GM23338 (cell line): ENCODE measurements at regions not wholly inside any gene's neighbourhood (a gene's known extent, or its start where the extent isn't known, plus 50 kb on each side); places are given as distances from the start of the nearest gene placed in this dataset.
A peak's percentile ranks its signal among the peaks of the same experiment; 100 is the strongest.

Experiments used
- ATAC-seq: fragments of 200-7000 bp; cut with Tn5 transposase; 3 replicates; pipeline ENCODE4 v1.9.1; 2020
- DNase-seq: peaks from one replicate; pipeline ENCODE4 v3.0.0-alpha.2; 2015; ENCODE audit warnings: low spot score
- H2AFZ ChIP-seq: fragments of 200-600 bp; sonication (generic); 2 replicates; pipeline ENCODE4 v1.8.0; 2016; ENCODE audit warnings: antibody characterized with exemption, mild to moderate bottlenecking, moderate library complexity
- H3F3A ChIP-seq: fragments of 200-600 bp; sonication (generic); replicated peaks from 2 replicates; pipeline ENCODE4 v1.8.0; 2017; ENCODE audit warnings: antibody characterized with exemption, mixed run types, low read depth
- H3K27ac ChIP-seq: fragments of 200-600 bp; sonication (generic); 2 replicates; pipeline ENCODE4 v1.6.1; 2016; ENCODE audit warnings: low read depth
- H3K27me3 ChIP-seq: fragments of 200-600 bp; sonication (generic); 2 replicates; pipeline ENCODE4 v1.8.0; 2016; ENCODE audit warnings: mild to moderate bottlenecking, mixed run types, moderate library complexity; ENCODE audit not compliant: insufficient read depth
- H3K36me3 ChIP-seq: fragments of 200-600 bp; sonication (generic); 2 replicates; pipeline ENCODE4 v1.8.0; 2016; ENCODE audit warnings: mild to moderate bottlenecking; ENCODE audit not compliant: insufficient read depth
- H3K4me1 ChIP-seq: fragments of 200-600 bp; sonication (generic); 2 replicates; pipeline ENCODE4 v1.8.0; 2016; ENCODE audit warnings: mild to moderate bottlenecking, moderate library complexity; ENCODE audit not compliant: insufficient read depth
- H3K4me2 ChIP-seq: fragments of 200-600 bp; sonication (generic); 2 replicates; pipeline ENCODE4 v1.7.1; 2017; ENCODE audit warnings: mixed run types
- H3K4me3 ChIP-seq: fragments of 200-600 bp; sonication (generic); 2 replicates; pipeline ENCODE4 v1.6.1; 2016; ENCODE audit warnings: mixed run types
- H3K79me2 ChIP-seq: fragments of 200-600 bp; sonication (generic); replicated peaks from 2 replicates; pipeline ENCODE4 v1.8.0; 2017; ENCODE audit warnings: mild to moderate bottlenecking; ENCODE audit not compliant: insufficient read depth
- H3K9me2 ChIP-seq: fragments of 200-600 bp; sonication (generic); 2 replicates; pipeline ENCODE4 v1.8.0; 2017; ENCODE audit not compliant: insufficient read depth
- H4K20me1 ChIP-seq: fragments of 200-600 bp; sonication (generic); replicated peaks from 2 replicates; pipeline ENCODE4 v1.8.0; 2017; ENCODE audit warnings: mild to moderate bottlenecking; ENCODE audit not compliant: insufficient read depth
- H3K27ac Mint-ChIP-seq: 2 replicates; pipeline ENCODE4 v1.8.0; 2020; ENCODE audit warnings: inconsistent platforms, mild to moderate bottlenecking, moderate library complexity, mixed read lengths
- H3K27me3 Mint-ChIP-seq: 3 replicates; pipeline ENCODE4 v1.8.0; 2022; ENCODE audit warnings: low read depth, mild to moderate bottlenecking, moderate library complexity, mixed read lengths, inconsistent platforms; ENCODE audit not compliant: insufficient read depth, poor library complexity
- H3K36me3 Mint-ChIP-seq: 3 replicates; pipeline ENCODE4 v1.8.0; 2021; ENCODE audit warnings: low read depth, mild to moderate bottlenecking, inconsistent platforms, moderate library complexity, mixed read lengths
- H3K4me1 Mint-ChIP-seq: 3 replicates; pipeline ENCODE4 v1.8.0; 2020; ENCODE audit warnings: mild to moderate bottlenecking, inconsistent platforms, mixed read lengths
- H3K4me3 Mint-ChIP-seq: 3 replicates; pipeline ENCODE4 v1.8.0; 2021; ENCODE audit warnings: moderate library complexity, mild to moderate bottlenecking, inconsistent platforms, mixed read lengths
- H3K9me3 Mint-ChIP-seq: 3 replicates; pipeline ENCODE4 v1.8.0; 2020; ENCODE audit warnings: moderate library complexity, mild to moderate bottlenecking, inconsistent platforms, mixed read lengths
- EZH2 ChIP-seq: fragments of 200-600 bp; sonication (generic); IDR thresholded peaks from one replicate; pipeline ENCODE4 v1.8.0; 2017; ENCODE audit warnings: antibody characterized with exemption, mild to moderate bottlenecking, low read depth; ENCODE audit not compliant: unreplicated experiment
- EZH2phosphoT487 ChIP-seq: fragments of 200-600 bp; sonication (generic); IDR thresholded peaks from one replicate; pipeline ENCODE4 v1.8.1; 2018; ENCODE audit warnings: antibody characterized with exemption; ENCODE audit not compliant: unreplicated experiment
- JUNB ChIP-seq: IDR thresholded peaks from one replicate; pipeline ENCODE4 v1.6.1; 2016; ENCODE audit warnings: antibody characterized with exemption; ENCODE audit not compliant: unreplicated experiment
- NANOG ChIP-seq: IDR thresholded peaks from 2 replicates; pipeline ENCODE4 v1.6.1; 2016; ENCODE audit warnings: antibody characterized with exemption, borderline replicate concordance
- POLR2AphosphoS5 ChIP-seq: IDR thresholded peaks from 2 replicates; pipeline ENCODE4 v1.6.1; 2016; ENCODE audit warnings: antibody characterized with exemption, low read depth
- STAT1 ChIP-seq: IDR thresholded peaks from one replicate; pipeline ENCODE4 v1.6.1; 2016; ENCODE audit warnings: antibody characterized with exemption; ENCODE audit not compliant: unreplicated experiment
- ZNF331 ChIP-seq: fragments of 250-450 bp; sonication (Bioruptor Pico); IDR thresholded peaks from 2 replicates; pipeline ENCODE4 v1.5.0; 2020; ENCODE audit warnings: low read depth, mild to moderate bottlenecking, moderate library complexity
- ZNF462 ChIP-seq: fragments of 250-450 bp; sonication (Bioruptor Pico); IDR thresholded peaks from 2 replicates; pipeline ENCODE4 v1.5.0; 2020; ENCODE audit warnings: mild to moderate bottlenecking, moderate library complexity
- TF ChIP-seq, protein P1 (sequence below): IDR thresholded peaks from 2 replicates; pipeline ENCODE4 v1.6.1; 2016; ENCODE audit warnings: antibody characterized with exemption
- TF ChIP-seq, protein P2 (sequence below): IDR thresholded peaks from one replicate; pipeline ENCODE4 v1.6.1; 2018; ENCODE audit warnings: antibody characterized with exemption; ENCODE audit not compliant: unreplicated experiment

- DNase-seq (peak; percentile 59), ATAC-seq (peak; percentile 99)
- no peak overlapping the region for H2AFZ ChIP-seq
- peaks cover 11% of the 10 kb centered on the region; the same call in 1 of the 3 replicates for H3K36me3 Mint-ChIP-seq
- peaks cover 5% of the 10 kb centered on the region for H3K27me3 Mint-ChIP-seq
- H3K4me1 Mint-ChIP-seq: peaks cover 17% of the 10 kb centered on the region; the same call in 2 of the 3 replicates
- H3K9me2 ChIP-seq: no peaks in the 10 kb centered on the region
- TF ChIP-seq ZNF462 (peak; percentile 41; the same call in 1 of the 2 replicates), POLR2AphosphoS5 (no peak)
- H4K20me1 ChIP-seq: no peaks in the 10 kb centered on the region
- H3K36me3 ChIP-seq: no peaks in the 10 kb centered on the region
- H3K4me3 ChIP-seq: no peak overlapping the region
- peak overlapping the region; percentile 51; the same call in 1 of the 2 replicates for H3K4me2 ChIP-seq
- H3K27ac Mint-ChIP-seq: no peak overlapping the region
- H3K9me3 Mint-ChIP-seq: peaks cover 11% of the 10 kb centered on the region
- no peaks in the 10 kb centered on the region; the same call in 1 of the 2 replicates for H3K4me1 ChIP-seq
- no peaks in the 10 kb centered on the region for H3F3A ChIP-seq
- H3K79me2 ChIP-seq: no peaks in the 10 kb centered on the region
- no peak overlapping the region for H3K27ac ChIP-seq
- H3K4me3 Mint-ChIP-seq: no peak overlapping the region
- no peaks in the 10 kb centered on the region for H3K27me3 ChIP-seq
Observed at GRCh38 chrX:40459571-40460158, 121.1 kb upstream of the ATP6AP2 start.

DNA sequence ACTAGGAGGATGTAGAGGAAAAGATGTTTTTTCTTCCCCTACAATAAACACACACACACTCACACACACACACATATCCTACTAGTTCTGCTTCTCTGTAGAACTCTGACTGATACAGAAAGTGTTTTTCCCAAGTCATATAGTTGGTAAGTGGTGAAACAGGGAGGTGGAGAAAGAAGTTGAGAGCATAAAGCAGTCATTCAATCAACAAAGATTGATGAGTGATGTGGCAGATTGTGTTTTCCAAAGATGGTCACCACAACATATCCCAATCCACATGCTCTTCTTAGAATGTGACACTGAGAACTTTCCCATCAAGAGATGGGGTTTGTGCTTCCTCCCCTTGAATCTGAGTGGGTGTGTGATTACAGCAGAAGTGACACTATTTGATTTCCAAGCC lies 123.4 kb upstream of the ATP6AP2 start:
- no peak overlapping the region for H3K27ac Mint-ChIP-seq
- H3K36me3 ChIP-seq: no peaks in the 10 kb centered on the region
- H3K9me2 ChIP-seq: no peaks in the 10 kb centered on the region
- no peak overlapping the region for H3K4me2 ChIP-seq
- H3K79me2 ChIP-seq: no peaks in the 10 kb centered on the region
- H3K27me3 Mint-ChIP-seq: peaks cover 3% of the 10 kb centered on the region
- no peaks in the 10 kb centered on the region for H3F3A ChIP-seq
- H3K4me1 ChIP-seq: no peaks in the 10 kb centered on the region; the same call in 1 of the 2 replicates
- peaks cover 13% of the 10 kb centered on the region; the same call in 2 of the 3 replicates for H3K4me1 Mint-ChIP-seq
- no peak for DNase-seq
- H3K4me3 ChIP-seq: no peak overlapping the region
- H3K27ac ChIP-seq: no peak overlapping the region
- H3K27me3 ChIP-seq: no peaks in the 10 kb centered on the region
- no peaks in the 10 kb centered on the region for H4K20me1 ChIP-seq
- peaks cover 11% of the 10 kb centered on the region for H3K9me3 Mint-ChIP-seq
- no peak overlapping the region for H3K4me3 Mint-ChIP-seq
- peaks cover 11% of the 10 kb centered on the region; the same call in 1 of the 3 replicates for H3K36me3 Mint-ChIP-seq
- 0 out of 2 replicates have a peak overlapping the region, but pooled peaks have one; percentile 28 for H2AFZ ChIP-seq
- no peak for ATAC-seq
- TF ChIP-seq EZH2 (no peak), JUNB (no peak), ZNF331 (CRISPR knock-in tag) (no peak), EZH2phosphoT487 (no peak), POLR2AphosphoS5 (no peak), NANOG (no peak), STAT1 (no peak)
- TF ChIP-seq, protein P1, sequence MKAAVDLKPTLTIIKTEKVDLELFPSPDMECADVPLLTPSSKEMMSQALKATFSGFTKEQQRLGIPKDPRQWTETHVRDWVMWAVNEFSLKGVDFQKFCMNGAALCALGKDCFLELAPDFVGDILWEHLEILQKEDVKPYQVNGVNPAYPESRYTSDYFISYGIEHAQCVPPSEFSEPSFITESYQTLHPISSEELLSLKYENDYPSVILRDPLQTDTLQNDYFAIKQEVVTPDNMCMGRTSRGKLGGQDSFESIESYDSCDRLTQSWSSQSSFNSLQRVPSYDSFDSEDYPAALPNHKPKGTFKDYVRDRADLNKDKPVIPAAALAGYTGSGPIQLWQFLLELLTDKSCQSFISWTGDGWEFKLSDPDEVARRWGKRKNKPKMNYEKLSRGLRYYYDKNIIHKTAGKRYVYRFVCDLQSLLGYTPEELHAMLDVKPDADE: no peak
- TF ChIP-seq, protein P2, sequence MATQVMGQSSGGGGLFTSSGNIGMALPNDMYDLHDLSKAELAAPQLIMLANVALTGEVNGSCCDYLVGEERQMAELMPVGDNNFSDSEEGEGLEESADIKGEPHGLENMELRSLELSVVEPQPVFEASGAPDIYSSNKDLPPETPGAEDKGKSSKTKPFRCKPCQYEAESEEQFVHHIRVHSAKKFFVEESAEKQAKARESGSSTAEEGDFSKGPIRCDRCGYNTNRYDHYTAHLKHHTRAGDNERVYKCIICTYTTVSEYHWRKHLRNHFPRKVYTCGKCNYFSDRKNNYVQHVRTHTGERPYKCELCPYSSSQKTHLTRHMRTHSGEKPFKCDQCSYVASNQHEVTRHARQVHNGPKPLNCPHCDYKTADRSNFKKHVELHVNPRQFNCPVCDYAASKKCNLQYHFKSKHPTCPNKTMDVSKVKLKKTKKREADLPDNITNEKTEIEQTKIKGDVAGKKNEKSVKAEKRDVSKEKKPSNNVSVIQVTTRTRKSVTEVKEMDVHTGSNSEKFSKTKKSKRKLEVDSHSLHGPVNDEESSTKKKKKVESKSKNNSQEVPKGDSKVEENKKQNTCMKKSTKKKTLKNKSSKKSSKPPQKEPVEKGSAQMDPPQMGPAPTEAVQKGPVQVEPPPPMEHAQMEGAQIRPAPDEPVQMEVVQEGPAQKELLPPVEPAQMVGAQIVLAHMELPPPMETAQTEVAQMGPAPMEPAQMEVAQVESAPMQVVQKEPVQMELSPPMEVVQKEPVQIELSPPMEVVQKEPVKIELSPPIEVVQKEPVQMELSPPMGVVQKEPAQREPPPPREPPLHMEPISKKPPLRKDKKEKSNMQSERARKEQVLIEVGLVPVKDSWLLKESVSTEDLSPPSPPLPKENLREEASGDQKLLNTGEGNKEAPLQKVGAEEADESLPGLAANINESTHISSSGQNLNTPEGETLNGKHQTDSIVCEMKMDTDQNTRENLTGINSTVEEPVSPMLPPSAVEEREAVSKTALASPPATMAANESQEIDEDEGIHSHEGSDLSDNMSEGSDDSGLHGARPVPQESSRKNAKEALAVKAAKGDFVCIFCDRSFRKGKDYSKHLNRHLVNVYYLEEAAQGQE: no peak
